Smooth muscle cell (in vitro differentiated cells): ENCODE measurements at regions not wholly inside any gene's neighbourhood (a gene's known extent, or its start where the extent isn't known, plus 50 kb on each side); places are given as distances from the start of the nearest gene placed in this dataset.

Experiments used
- DNase-seq: peaks from one replicate; lab custom pipeline; 2025; ENCODE audit not compliant: unreplicated experiment; lab: John Stamatoyannopoulos, UW
- H2AFZ ChIP-seq: fragments of 200-600 bp; sonication (generic); 2 replicates; pipeline ENCODE4 v1.6.0; 2016; ENCODE audit warnings: antibody characterized with exemption, low read depth, mild to moderate bottlenecking
- H3F3A ChIP-seq: fragments of 200-600 bp; sonication (generic); 2 replicates; pipeline ENCODE4 v1.6.0; 2017; ENCODE audit warnings: antibody characterized with exemption, low read depth
- H3K27ac ChIP-seq: fragments of 200-600 bp; sonication (generic); 2 replicates; pipeline ENCODE4 v1.5.1; 2016; ENCODE audit warnings: low read depth, mild to moderate bottlenecking
- H3K27me3 ChIP-seq: fragments of 200-600 bp; sonication (generic); 2 replicates; pipeline ENCODE4 v1.6.1; 2016; ENCODE audit warnings: low read depth, mild to moderate bottlenecking
- H3K36me3 ChIP-seq: fragments of 200-600 bp; sonication (generic); 2 replicates; pipeline ENCODE4 v1.5.1; 2016; ENCODE audit warnings: low read depth
- H3K4me1 ChIP-seq: fragments of 200-600 bp; sonication (generic); 2 replicates; pipeline ENCODE4 v1.5.1; 2016; ENCODE audit warnings: low read depth
- H3K4me2 ChIP-seq: fragments of 200-600 bp; sonication (generic); 2 replicates; pipeline ENCODE4 v1.6.0; 2016; ENCODE audit warnings: mild to moderate bottlenecking
- H3K4me3 ChIP-seq: fragments of 200-600 bp; sonication (generic); 2 replicates; pipeline ENCODE4 v1.5.1; 2016; ENCODE audit warnings: mild to moderate bottlenecking
- H3K79me2 ChIP-seq: fragments of 200-600 bp; sonication (generic); 2 replicates; pipeline ENCODE4 v1.6.0; 2016; ENCODE audit warnings: low read depth, mild to moderate bottlenecking
- H3K9ac ChIP-seq: fragments of 200-600 bp; sonication (generic); 2 replicates; pipeline ENCODE4 v1.6.0; 2016; ENCODE audit warnings: low read depth
- H3K9me3 ChIP-seq: fragments of 200-600 bp; sonication (generic); replicated peaks from 2 replicates; pipeline ENCODE4 v1.5.1; 2016; ENCODE audit warnings: low read depth
- H4K20me1 ChIP-seq: fragments of 200-600 bp; sonication (generic); 2 replicates; pipeline ENCODE4 v1.6.0; 2016; ENCODE audit warnings: low read depth
- WGBS: methylation state at CpG from one replicate; pipeline ENCODE4 v1.1.7; 2016; ENCODE audit warnings: low lambda C conversion rate; 5-methylcytosine and 5-hydroxymethylcytosine counted together
- TF ChIP-seq, protein P1 (sequence below): fragments of 200-600 bp; sonication (generic); IDR thresholded peaks from 2 replicates; pipeline ENCODE4 v1.5.1; 2017; ENCODE audit warnings: borderline replicate concordance, mild to moderate bottlenecking, antibody characterized with exemption; ENCODE audit not compliant: insufficient read depth, poor library complexity, severe bottlenecking

DNA sequence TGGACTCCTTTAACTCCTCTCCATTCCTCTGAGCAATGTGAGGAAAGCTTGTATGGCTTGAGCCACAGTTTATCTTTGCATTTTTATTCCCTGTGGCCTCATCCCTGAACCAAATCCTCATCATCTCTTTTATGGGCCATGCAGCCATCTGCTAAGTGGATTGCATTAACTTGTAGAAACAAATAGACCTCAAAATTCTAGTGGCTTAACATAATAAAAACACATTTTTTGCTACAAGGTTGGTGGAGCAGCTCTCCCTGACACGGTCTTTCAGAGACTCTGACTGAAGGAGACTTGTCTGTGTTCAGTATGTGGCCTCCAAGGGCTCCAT lies 135.3 kb downstream of the RPL22L1 start:
- Histone ChIP-seq H3K36me3 (no peaks in the 10 kb centered on the region), H3K27me3 (no peaks in the 10 kb centered on the region), H3K4me2 (peak overlapping the region; percentile 59), H3K9me3 (no peaks in the 10 kb centered on the region), H3K9ac (no peak overlapping the region), H3K27ac (no peak overlapping the region), H2AFZ (no peak overlapping the region), H4K20me1 (no peaks in the 10 kb centered on the region), H3F3A (peaks cover 3% of the 10 kb centered on the region), H3K4me3 (no peak overlapping the region), H3K4me1 (no peaks in the 10 kb centered on the region), H3K79me2 (no peaks in the 10 kb centered on the region)
- no peak for DNase-seq
- TF ChIP-seq, protein P1, sequence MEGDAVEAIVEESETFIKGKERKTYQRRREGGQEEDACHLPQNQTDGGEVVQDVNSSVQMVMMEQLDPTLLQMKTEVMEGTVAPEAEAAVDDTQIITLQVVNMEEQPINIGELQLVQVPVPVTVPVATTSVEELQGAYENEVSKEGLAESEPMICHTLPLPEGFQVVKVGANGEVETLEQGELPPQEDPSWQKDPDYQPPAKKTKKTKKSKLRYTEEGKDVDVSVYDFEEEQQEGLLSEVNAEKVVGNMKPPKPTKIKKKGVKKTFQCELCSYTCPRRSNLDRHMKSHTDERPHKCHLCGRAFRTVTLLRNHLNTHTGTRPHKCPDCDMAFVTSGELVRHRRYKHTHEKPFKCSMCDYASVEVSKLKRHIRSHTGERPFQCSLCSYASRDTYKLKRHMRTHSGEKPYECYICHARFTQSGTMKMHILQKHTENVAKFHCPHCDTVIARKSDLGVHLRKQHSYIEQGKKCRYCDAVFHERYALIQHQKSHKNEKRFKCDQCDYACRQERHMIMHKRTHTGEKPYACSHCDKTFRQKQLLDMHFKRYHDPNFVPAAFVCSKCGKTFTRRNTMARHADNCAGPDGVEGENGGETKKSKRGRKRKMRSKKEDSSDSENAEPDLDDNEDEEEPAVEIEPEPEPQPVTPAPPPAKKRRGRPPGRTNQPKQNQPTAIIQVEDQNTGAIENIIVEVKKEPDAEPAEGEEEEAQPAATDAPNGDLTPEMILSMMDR: no peak
- WGBS: 13% methylated on average over 1 of the region's 1 CpG

DNA sequence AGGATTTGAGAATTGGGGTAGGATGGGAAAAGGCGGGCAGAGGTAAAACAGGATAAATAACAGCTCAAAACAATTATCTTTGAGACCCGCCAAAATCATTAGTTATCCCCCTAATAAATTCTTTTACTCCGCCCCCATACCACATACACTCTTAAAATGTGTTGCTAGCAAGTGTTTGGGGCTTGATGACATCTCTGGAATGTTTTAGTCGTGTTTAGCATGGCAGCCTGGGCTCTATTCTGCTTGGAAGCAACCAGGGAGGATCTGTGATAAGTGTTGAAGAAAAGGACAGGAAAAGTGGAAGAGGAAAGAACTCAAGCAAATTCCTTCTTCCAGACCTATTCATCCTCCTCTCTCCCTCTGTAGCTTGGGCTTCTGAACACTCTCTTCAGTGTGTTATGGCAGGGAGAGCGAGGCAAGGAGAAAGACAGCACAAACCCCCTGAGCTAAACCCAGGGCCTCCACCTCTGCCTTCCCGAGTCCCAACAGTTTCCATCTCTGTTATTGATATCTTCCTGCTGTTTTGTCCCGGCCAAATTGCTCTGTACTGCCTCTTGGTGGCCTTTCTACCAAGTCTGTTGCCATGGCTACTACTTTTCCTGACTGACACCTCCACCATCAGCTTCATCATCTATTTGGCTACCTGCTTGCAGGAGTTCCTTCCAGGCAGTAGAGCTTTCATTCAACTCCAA lies 135.8 kb downstream of the RPL22L1 start:
- TF ChIP-seq, protein P1: no peak
- H2AFZ ChIP-seq: no peak overlapping the region
- H4K20me1 ChIP-seq: no peaks in the 10 kb centered on the region
- no peak overlapping the region for H3K27ac ChIP-seq
- no peaks in the 10 kb centered on the region for H3K36me3 ChIP-seq
- H3K79me2 ChIP-seq: no peaks in the 10 kb centered on the region
- no peak overlapping the region for H3K9ac ChIP-seq
- 46% methylated on average over 7 of the region's 7 CpGs for WGBS
- no peak overlapping the region for H3K4me3 ChIP-seq
- no peaks in the 10 kb centered on the region for H3K9me3 ChIP-seq
- peak overlapping the region; percentile 59 for H3K4me2 ChIP-seq
- H3F3A ChIP-seq: peaks cover 3% of the 10 kb centered on the region
- H3K27me3 ChIP-seq: no peaks in the 10 kb centered on the region
- H3K4me1 ChIP-seq: no peaks in the 10 kb centered on the region
- DNase-seq: no peak

GRCh38 chr3:170732660-170733245 lies 137.2 kb downstream of the RPL22L1 start:
- no peak for DNase-seq
- Histone ChIP-seq H3K79me2 (no peaks in the 10 kb centered on the region), H3K27me3 (no peaks in the 10 kb centered on the region), H3K4me1 (no peaks in the 10 kb centered on the region), H3K27ac (no peak overlapping the region), H3F3A (peaks cover 3% of the 10 kb centered on the region), H3K4me2 (peak overlapping the region; percentile 48), H3K9me3 (no peaks in the 10 kb centered on the region), H2AFZ (no peak overlapping the region), H3K36me3 (no peaks in the 10 kb centered on the region), H3K9ac (no peak overlapping the region), H4K20me1 (no peaks in the 10 kb centered on the region), H3K4me3 (no peak overlapping the region)
- TF ChIP-seq, protein P1: no peak

DNA sequence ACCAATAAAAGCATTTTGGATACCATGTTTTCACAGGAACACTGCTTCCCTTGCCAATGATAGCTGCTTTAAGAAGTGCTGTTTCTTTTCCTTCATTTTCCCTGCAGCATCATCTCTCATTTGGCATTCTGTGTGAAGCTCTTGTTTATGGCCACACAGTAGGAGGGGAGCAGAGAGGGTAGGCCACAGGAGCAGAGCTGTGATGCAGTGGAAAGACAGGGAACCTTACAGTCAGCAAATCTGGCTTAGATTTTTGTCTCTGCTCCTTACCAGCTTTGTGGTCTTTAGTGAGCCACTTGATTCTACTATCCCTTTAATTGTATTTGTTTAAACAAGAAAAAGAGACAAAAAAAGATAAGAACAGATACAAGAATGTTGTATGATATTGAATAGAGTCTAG lies 138.7 kb downstream of the RPL22L1 start:
- TF ChIP-seq, protein P1: no peak
- Histone ChIP-seq H3K27me3 (no peaks in the 10 kb centered on the region), H2AFZ (no peak overlapping the region), H3F3A (peaks cover 3% of the 10 kb centered on the region), H3K4me2 (no peak overlapping the region), H3K4me1 (no peaks in the 10 kb centered on the region), H3K9me3 (no peaks in the 10 kb centered on the region), H3K79me2 (no peaks in the 10 kb centered on the region), H3K36me3 (no peaks in the 10 kb centered on the region), H3K9ac (no peak overlapping the region), H3K27ac (no peak overlapping the region), H3K4me3 (no peak overlapping the region), H4K20me1 (no peaks in the 10 kb centered on the region)
- no peak for DNase-seq
